CD4-positive, alpha-beta T cell (primary cell): ENCODE measurements at regions not wholly inside any gene's neighbourhood (a gene's known extent, or its start where the extent isn't known, plus 50 kb on each side); places are given as distances from the start of the nearest gene placed in this dataset.

ENCODE experiments used
- ATAC-seq: fragments of 200-7000 bp; cut with Tn5 transposase; one replicate; pipeline ENCODE4 v1.10.0; 2022; ENCODE audit warnings: mild to moderate bottlenecking; ENCODE audit not compliant: poor library complexity
- CTCF ChIA-PET: fragments of 350-600 bp; sonication (Branson Sonifier 250); formaldehyde crosslinking; loops from one replicate; lab custom pipeline; 2021; ENCODE audit warnings: antibody characterized with exemption, inconsistent platforms; lab: Charles Lee
- POLR2A ChIA-PET: fragments of 350-600 bp; sonication (Branson Sonifier 250); formaldehyde crosslinking; loops from one replicate; lab custom pipeline; 2021; ENCODE audit warnings: antibody characterized with exemption, inconsistent platforms; lab: Charles Lee
- DNase-seq, 14 experiments: peaks; one replicate each; pipeline ENCODE4 v3.0.0-alpha.2; 2013 to 2020; ENCODE audit warnings: mixed read lengths in 2 of 14
- H3K27ac ChIP-seq, 2 donors: one replicate each; pipeline versions ENCODE4 v1.5.1 to v1.7.0; 2013; ENCODE audit warnings: low read length in 2 of 2, low read depth in 1 of 2, mild to moderate bottlenecking in 1 of 2
- H3K27me3 ChIP-seq, 2 experiments: 1 replicate in 1 of 2; 2 replicates in 1 of 2; pipeline versions ENCODE4 v1.6.1 to v1.7.0; 2013; ENCODE audit warnings: low read length in 2 of 2, control low read depth in 1 of 2, mild to moderate bottlenecking in 1 of 2, moderate library complexity in 1 of 2; ENCODE audit not compliant: insufficient read depth in 2 of 2, control insufficient read depth in 1 of 2
- H3K36me3 ChIP-seq: one replicate; pipeline ENCODE4 v1.6.1; 2013; ENCODE audit warnings: low read length, control low read depth; ENCODE audit not compliant: insufficient read depth
- H3K4me1 ChIP-seq: one replicate; pipeline ENCODE4 v1.6.1; 2013; ENCODE audit warnings: low read length, control low read depth; ENCODE audit not compliant: insufficient read depth
- H3K4me3 ChIP-seq: one replicate; pipeline ENCODE4 v1.5.1; 2013; ENCODE audit warnings: mild to moderate bottlenecking, low read length, moderate library complexity
- H3K9me3 ChIP-seq, 2 experiments: 1 replicate in 1 of 2; 2 replicates in 1 of 2; pipeline versions ENCODE4 v1.6.1 to v1.7.0; 2013; ENCODE audit warnings: low read length in 2 of 2, mild to moderate bottlenecking in 2 of 2, control low read depth in 1 of 2, moderate library complexity in 1 of 2; ENCODE audit not compliant: control insufficient read depth in 1 of 2, insufficient read depth in 1 of 2
- H3K27ac Mint-ChIP-seq: one replicate; pipeline ENCODE4 v1.8.0; 2020; ENCODE audit warnings: mixed read lengths
- H3K27me3 Mint-ChIP-seq: one replicate; pipeline ENCODE4 v1.8.0; 2021; ENCODE audit warnings: mixed read lengths
- H3K36me3 Mint-ChIP-seq: one replicate; pipeline ENCODE4 v1.8.0; 2021; ENCODE audit warnings: low read depth, mixed read lengths
- H3K4me1 Mint-ChIP-seq: one replicate; pipeline ENCODE4 v1.8.0; 2021; ENCODE audit warnings: low read depth, mixed read lengths
- H3K4me3 Mint-ChIP-seq: one replicate; pipeline ENCODE4 v1.8.0; 2020; ENCODE audit warnings: mild to moderate bottlenecking, mixed read lengths
- H3K9me3 Mint-ChIP-seq: one replicate; pipeline ENCODE4 v1.8.0; 2020; ENCODE audit warnings: mixed read lengths
- CTCF ChIP-seq: fragments of 200-600 bp; IDR thresholded peaks from one replicate; pipeline ENCODE4 v1.8.0; 2022; ENCODE audit warnings: antibody characterized with exemption, mild to moderate bottlenecking
- intact Hi-C, 2 experiments: fragments of 100-400 bp; cut with DNase I in 1 of 2; cut with micrococcal nuclease in 1 of 2; formaldehyde crosslinking; loops; one replicate each; pipeline versions ENCODE4 v1.15.1 to v1.9.0; 2023 to 2025; cut with DNase I, micrococcal nuclease

GRCh38 chr4:111022758-111023157 is 399.9 kb upstream of the PITX2 start:
- H3K36me3 Mint-ChIP-seq: no peaks in the 10 kb centered on the region

DNA sequence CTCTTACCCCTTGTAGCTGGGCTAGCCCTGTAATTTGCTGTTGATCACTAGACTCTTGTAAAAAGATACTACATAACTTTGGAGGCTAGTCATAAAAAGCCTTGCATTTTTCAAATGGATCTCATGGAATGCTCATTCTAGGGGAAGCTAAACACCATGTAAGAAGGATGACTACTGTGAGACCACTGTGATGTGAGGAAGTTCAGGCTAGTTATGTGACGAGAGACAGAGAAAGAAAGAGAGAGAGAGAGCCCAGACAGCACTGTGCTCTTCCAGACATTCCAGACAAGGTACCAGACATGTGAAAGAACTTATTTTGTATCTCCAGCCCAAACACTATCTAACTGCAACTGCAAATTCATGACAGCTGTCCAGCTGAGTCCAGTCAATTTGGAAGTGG is 404.6 kb upstream of the PITX2 start:
- no peak overlapping the region for H3K27ac Mint-ChIP-seq
- Histone ChIP-seq H3K4me1 (no peaks in the 10 kb centered on the region), H3K4me3 (no peak overlapping the region), H3K27ac (no peak overlapping the region), H3K27me3 (no peaks in the 10 kb centered on the region), H3K9me3 (no peaks in the 10 kb centered on the region), H3K36me3 (no peaks in the 10 kb centered on the region)
- DNase-seq (no peak), ATAC-seq (no peak)
- ChIA-PET CTCF (no interaction called here), POLR2A (no interaction called here)
- H3K36me3 Mint-ChIP-seq: no peaks in the 10 kb centered on the region
- H3K9me3 Mint-ChIP-seq: no peaks in the 10 kb centered on the region
- no peak overlapping the region for H3K4me3 Mint-ChIP-seq
- TF ChIP-seq CTCF: no peak
- H3K27me3 Mint-ChIP-seq: no peaks in the 10 kb centered on the region
- intact Hi-C loops: no loop called here
- no peaks in the 10 kb centered on the region for H3K4me1 Mint-ChIP-seq

More at GRCh38 chr4:111022758-111023157, 399.9 kb upstream of the PITX2 start:
- CTCF ChIA-PET: no interaction called here
- H3K4me1 Mint-ChIP-seq: no peaks in the 10 kb centered on the region
- no peaks in the 10 kb centered on the region for H3K9me3 Mint-ChIP-seq
- Histone ChIP-seq H3K9me3 (no peaks in the 10 kb centered on the region), H3K27me3 (no peaks in the 10 kb centered on the region), H3K4me1 (no peaks in the 10 kb centered on the region), H3K36me3 (no peaks in the 10 kb centered on the region), H3K4me3 (no peak overlapping the region), H3K27ac (no peak overlapping the region)
- DNase-seq: no peak
- intact Hi-C loops: no loop called here
- POLR2A ChIA-PET: no interaction called here
- H3K27ac Mint-ChIP-seq: no peak overlapping the region
- no peak overlapping the region for H3K4me3 Mint-ChIP-seq
- no peak for TF ChIP-seq CTCF
- no peaks in the 10 kb centered on the region for H3K27me3 Mint-ChIP-seq
- ATAC-seq: no peak

DNA sequence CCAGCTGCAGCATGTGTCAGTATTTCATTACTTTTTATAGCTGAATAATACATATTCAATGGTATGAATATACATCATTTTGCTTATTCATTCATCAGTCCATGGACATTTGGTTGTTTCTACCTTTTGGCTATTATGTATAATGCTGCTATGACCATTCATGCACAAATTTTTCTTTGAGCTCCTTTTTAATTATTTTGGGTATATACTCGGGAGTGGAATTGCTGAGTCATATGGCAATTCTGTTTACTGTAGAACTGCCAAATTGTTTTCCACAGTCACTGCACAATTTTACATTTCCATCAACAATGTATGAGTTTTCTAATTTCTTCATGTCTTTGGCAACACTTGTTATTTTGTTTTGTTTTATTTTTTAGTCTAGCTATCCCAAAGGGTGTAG is 405.9 kb upstream of the PITX2 start:
- Histone ChIP-seq H3K4me3 (no peak overlapping the region), H3K27me3 (no peaks in the 10 kb centered on the region), H3K9me3 (no peaks in the 10 kb centered on the region), H3K36me3 (no peaks in the 10 kb centered on the region), H3K27ac (no peak overlapping the region), H3K4me1 (no peaks in the 10 kb centered on the region)
- no peaks in the 10 kb centered on the region for H3K36me3 Mint-ChIP-seq
- ChIA-PET CTCF (no interaction called here), POLR2A (no interaction called here)
- no peaks in the 10 kb centered on the region for H3K4me1 Mint-ChIP-seq
- ATAC-seq (no peak), DNase-seq (no peak)
- H3K27ac Mint-ChIP-seq: no peak overlapping the region
- intact Hi-C loops: no loop called here
- no peaks in the 10 kb centered on the region for H3K9me3 Mint-ChIP-seq
- no peaks in the 10 kb centered on the region for H3K27me3 Mint-ChIP-seq
- H3K4me3 Mint-ChIP-seq: no peak overlapping the region
- TF ChIP-seq CTCF: no peak
